Rectal smooth muscle tissue (tissue), 1 donor: ENCODE measurements at regions not wholly inside any gene's neighbourhood (a gene's known extent, or its start where the extent isn't known, plus 50 kb on each side); places are given as distances from the start of the nearest gene placed in this dataset.

ENCODE experiments used
- H3K27ac ChIP-seq: one replicate; pipeline ENCODE4 v1.7.0; 2013; ENCODE audit warnings: low read depth, low read length, inconsistent platforms
- H3K27me3 ChIP-seq: one replicate; pipeline ENCODE4 v1.7.0; 2013; ENCODE audit warnings: low read length; ENCODE audit not compliant: control insufficient read depth, insufficient read depth
- H3K36me3 ChIP-seq: one replicate; pipeline ENCODE4 v1.7.0; 2013; ENCODE audit warnings: low read length; ENCODE audit not compliant: control insufficient read depth, insufficient read depth
- H3K4me1 ChIP-seq: one replicate; pipeline ENCODE4 v1.7.0; 2013; ENCODE audit warnings: low read length; ENCODE audit not compliant: control insufficient read depth, insufficient read depth
- H3K4me3 ChIP-seq: one replicate; pipeline ENCODE4 v1.7.0; 2013; ENCODE audit warnings: low read length
- H3K9ac ChIP-seq: one replicate; pipeline ENCODE4 v1.7.0; 2013; ENCODE audit warnings: low read length

DNA sequence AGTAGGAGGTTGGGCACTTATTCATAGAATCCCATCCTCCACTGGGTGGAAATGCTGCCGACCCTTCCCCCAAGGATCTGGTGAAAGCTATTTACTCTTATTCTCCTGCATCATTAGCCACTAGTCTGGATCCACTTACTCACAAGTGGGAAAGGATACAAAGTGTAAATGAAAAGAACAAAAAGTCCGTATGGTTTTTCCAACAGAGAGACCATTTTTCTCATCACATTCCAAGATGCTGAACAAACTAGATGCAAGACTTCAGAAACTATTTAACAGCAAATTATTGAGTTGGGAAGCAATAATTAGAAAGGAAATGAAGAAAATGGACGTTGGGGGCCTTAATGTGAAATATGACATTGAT lies 242.4 kb upstream of the GLI3 start:
- no peaks in the 10 kb centered on the region for H3K36me3 ChIP-seq
- peak overlapping the region; percentile 75 for H3K27ac ChIP-seq
- H3K9ac ChIP-seq, result no peak overlapping the region
- H3K4me1 ChIP-seq, result peaks cover 10% of the 10 kb centered on the region
- H3K27me3 ChIP-seq, result no peaks in the 10 kb centered on the region
- no peak overlapping the region for H3K4me3 ChIP-seq

DNA sequence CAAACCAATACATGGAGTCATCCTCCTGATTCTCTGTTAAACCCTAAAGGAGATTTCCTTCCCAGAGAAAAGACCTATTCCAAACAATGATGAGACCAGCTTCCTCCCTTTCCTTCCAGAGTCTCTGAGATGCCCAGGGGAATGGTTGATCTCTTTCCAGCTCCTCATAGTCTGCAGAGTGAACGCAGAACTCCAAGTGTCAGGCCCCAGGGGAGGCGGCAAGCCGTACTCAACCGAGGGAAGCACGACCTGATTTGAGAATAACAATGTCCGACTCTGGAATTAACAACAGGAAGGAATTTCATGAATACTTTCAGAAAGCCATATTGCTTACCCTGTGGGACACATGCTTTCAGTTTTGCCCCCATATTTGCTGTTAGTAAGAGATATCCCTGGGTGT lies 241.7 kb upstream of the GLI3 start:
- Histone ChIP-seq H3K9ac (no peak overlapping the region), H3K4me1 (peaks cover 10% of the 10 kb centered on the region), H3K36me3 (no peaks in the 10 kb centered on the region), H3K27ac (no peak overlapping the region), H3K27me3 (no peaks in the 10 kb centered on the region), H3K4me3 (no peak overlapping the region)

GRCh38 chr7:42476255-42476654 lies 239.2 kb upstream of the GLI3 start:
- no peak overlapping the region for H3K9ac ChIP-seq
- H3K27me3 ChIP-seq, result no peaks in the 10 kb centered on the region
- no peak overlapping the region for H3K4me3 ChIP-seq

DNA sequence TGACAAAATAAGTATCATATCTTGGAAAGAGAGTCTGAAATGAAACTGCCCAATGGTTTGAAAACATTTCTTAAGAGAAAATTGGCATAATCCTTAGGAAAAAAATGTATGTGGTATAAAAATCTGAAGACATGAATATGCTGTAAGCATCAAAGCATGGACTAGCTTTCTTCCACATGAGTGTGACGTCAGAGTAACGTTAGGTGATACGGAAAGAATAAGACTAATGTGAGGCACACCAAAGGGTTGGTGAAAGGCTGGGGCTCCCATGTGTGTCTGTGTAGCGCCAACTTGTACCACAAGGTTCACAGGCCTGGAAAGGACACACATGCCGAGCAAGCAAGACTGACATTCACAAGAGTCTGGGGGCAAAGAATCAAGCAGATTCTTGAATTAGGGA lies 238.1 kb upstream of the GLI3 start:
- Histone ChIP-seq H3K36me3 (no peaks in the 10 kb centered on the region), H3K27me3 (no peaks in the 10 kb centered on the region), H3K4me3 (no peak overlapping the region), H3K4me1 (peaks cover 6% of the 10 kb centered on the region), H3K27ac (no peak overlapping the region), H3K9ac (no peak overlapping the region)

More at GRCh38 chr7:42476255-42476654, 239.2 kb upstream of the GLI3 start:
- no peaks in the 10 kb centered on the region for H3K36me3 ChIP-seq
- H3K4me1 ChIP-seq, result peaks cover 10% of the 10 kb centered on the region
- H3K27ac ChIP-seq, result no peak overlapping the region

GRCh38 chr7:42473099-42473498 lies 236.1 kb upstream of the GLI3 start:
- Histone ChIP-seq H3K4me3 (no peak overlapping the region), H3K27ac (no peak overlapping the region), H3K27me3 (no peaks in the 10 kb centered on the region), H3K4me1 (no peaks in the 10 kb centered on the region), H3K36me3 (no peaks in the 10 kb centered on the region), H3K9ac (no peak overlapping the region)

DNA sequence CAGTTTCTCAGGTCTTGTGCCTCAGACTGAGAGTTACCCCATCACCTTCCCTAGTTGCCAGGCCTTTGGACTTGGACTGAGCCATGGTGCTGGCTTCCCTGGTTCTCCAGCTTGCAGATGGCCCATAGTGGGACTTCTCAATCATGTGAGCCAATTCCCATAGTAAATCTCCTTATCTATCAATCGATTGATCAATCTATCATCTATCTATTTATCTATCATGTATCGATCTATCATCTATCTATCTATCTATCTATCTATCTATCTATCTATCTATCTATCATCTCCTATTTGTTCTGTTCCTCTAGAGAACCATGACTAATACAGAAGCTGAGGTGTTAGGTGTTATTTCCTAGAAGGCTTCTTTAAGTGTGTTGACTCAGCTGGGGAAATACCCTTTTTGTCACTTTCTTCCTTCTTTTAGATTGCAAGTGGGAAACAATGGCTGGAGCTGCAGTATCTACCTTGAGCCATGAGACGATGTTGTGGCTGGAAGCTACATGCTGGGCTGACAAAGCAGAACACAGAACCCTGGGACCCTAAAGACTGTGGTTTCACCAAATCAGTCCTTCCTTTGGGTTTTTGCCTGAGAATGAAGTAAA lies 234.7 kb upstream of the GLI3 start:
- H3K4me1 ChIP-seq, result no peaks in the 10 kb centered on the region
- H3K4me3 ChIP-seq, result no peak overlapping the region
- H3K9ac ChIP-seq, result no peak overlapping the region
- H3K27me3 ChIP-seq, result no peaks in the 10 kb centered on the region
- no peaks in the 10 kb centered on the region for H3K36me3 ChIP-seq
- H3K27ac ChIP-seq, result no peak overlapping the region

DNA sequence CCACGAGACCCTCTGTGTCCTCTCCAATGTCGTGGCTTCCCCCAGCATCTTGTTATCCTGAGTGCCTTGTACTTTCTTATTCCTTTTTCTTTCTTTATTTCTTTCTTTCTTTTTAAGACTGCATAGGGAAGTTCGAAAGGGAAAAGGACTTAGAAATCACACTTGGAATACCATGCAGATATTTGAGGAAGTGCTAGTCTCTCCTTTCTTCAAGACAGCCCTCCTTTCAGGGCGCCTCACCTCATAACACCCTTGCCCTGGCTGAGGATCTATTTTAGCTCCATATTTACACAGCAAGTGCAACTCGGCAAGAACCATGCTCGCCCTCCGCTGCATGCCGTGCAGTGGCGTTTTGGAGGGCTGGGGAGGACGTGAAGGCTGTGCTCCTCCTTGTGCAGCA lies 232.3 kb upstream of the GLI3 start:
- Histone ChIP-seq H3K4me1 (no peaks in the 10 kb centered on the region), H3K9ac (no peak overlapping the region), H3K4me3 (no peak overlapping the region), H3K27ac (no peak overlapping the region), H3K36me3 (no peaks in the 10 kb centered on the region), H3K27me3 (no peaks in the 10 kb centered on the region)

GRCh38 chr7:42468471-42468870 lies 231.5 kb upstream of the GLI3 start:
- no peak overlapping the region for H3K27ac ChIP-seq
- H3K9ac ChIP-seq, result no peak overlapping the region

GRCh38 chr7:42461537-42461936 lies 224.5 kb upstream of the GLI3 start:
- H3K4me3 ChIP-seq, result no peak overlapping the region
- no peaks in the 10 kb centered on the region for H3K36me3 ChIP-seq
- H3K27me3 ChIP-seq, result no peaks in the 10 kb centered on the region
- H3K9ac ChIP-seq, result no peak overlapping the region
- H3K27ac ChIP-seq, result no peak overlapping the region
- peaks cover 3% of the 10 kb centered on the region for H3K4me1 ChIP-seq

More at GRCh38 chr7:42468471-42468870, 231.5 kb upstream of the GLI3 start:
- Histone ChIP-seq H3K4me1 (no peaks in the 10 kb centered on the region), H3K27me3 (no peaks in the 10 kb centered on the region), H3K36me3 (no peaks in the 10 kb centered on the region), H3K4me3 (no peak overlapping the region)

DNA sequence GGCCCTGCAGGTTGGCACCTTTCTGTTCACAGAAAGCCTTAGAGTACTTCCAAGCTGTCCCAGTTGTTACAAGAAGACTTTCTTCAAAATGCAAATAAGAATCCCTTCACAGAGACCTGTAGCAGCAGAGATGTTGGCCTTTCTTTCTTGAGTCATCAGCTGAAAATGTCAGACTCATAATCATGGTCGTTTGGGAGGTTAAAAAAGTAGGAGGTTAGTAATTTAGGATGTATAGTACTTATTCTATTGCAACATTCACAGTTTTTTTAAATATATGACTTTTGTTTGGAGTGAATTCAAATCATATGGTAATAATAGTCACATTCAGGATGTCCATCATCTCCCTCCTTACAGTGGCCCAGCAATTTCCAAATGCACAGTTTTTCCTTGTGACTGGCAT lies 223.9 kb upstream of the GLI3 start:
- H3K27me3 ChIP-seq, result no peaks in the 10 kb centered on the region
- no peak overlapping the region for H3K27ac ChIP-seq
- no peaks in the 10 kb centered on the region for H3K36me3 ChIP-seq
- no peak overlapping the region for H3K4me3 ChIP-seq
- peaks cover 3% of the 10 kb centered on the region for H3K4me1 ChIP-seq
- H3K9ac ChIP-seq, result no peak overlapping the region

DNA sequence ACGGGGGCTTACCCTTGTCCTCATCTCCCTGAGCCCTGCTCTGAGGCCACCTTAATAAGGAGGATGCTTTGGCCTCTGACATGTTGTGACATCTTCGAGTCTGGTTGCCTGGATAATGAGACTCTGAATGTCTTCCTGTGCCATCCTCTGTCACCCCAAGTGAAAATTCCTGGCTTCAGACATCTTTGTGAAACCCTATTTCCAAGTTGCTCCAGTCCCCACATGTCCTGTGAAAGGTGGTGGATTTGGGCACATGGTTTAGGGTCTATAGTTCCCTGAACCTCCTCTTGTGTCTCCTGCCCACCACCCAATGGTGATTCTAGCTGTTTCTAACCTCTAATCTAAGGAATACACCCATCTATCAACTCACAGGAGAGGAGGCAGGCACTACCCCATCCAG lies 223.1 kb upstream of the GLI3 start:
- no peak overlapping the region for H3K9ac ChIP-seq
- H3K36me3 ChIP-seq, result no peaks in the 10 kb centered on the region
- H3K4me3 ChIP-seq, result no peak overlapping the region
- no peak overlapping the region for H3K27ac ChIP-seq
- no peaks in the 10 kb centered on the region for H3K27me3 ChIP-seq
- H3K4me1 ChIP-seq, result peaks cover 3% of the 10 kb centered on the region

GRCh38 chr7:42457663-42458062 lies 220.7 kb upstream of the GLI3 start:
- no peak overlapping the region for H3K9ac ChIP-seq
- no peak overlapping the region for H3K4me3 ChIP-seq
- H3K36me3 ChIP-seq, result no peaks in the 10 kb centered on the region
- no peaks in the 10 kb centered on the region for H3K27me3 ChIP-seq
- peak overlapping the region; percentile 18 for H3K27ac ChIP-seq
- peaks cover 19% of the 10 kb centered on the region for H3K4me1 ChIP-seq

DNA sequence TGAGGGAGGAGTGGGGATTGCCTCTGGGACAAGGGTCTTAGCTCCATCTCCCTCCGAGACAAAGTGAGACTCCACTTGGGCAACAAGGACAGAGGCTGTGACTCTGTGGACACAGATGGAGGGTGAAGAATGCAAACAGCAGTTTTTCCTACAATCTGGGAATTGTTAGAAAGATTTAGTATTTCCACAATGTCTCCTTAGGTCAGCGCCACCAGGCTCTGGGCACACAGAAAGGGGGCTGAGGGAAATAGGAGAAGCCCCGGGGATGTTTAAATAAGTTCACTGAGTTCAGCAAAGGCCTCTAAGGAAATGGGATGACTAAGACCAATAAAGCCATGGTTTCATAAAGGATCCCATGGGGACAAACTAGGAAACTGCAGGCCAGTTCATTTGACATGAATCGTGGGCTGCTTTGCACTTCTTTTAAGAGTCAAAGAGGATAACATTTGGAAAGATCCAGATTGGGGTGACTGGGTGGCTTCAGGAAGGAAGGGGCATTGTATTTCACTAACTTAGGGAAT lies 219.8 kb upstream of the GLI3 start:
- no peaks in the 10 kb centered on the region for H3K27me3 ChIP-seq
- peak overlapping the region; percentile 33 for H3K27ac ChIP-seq
- H3K4me1 ChIP-seq, result peaks cover 19% of the 10 kb centered on the region
- H3K4me3 ChIP-seq, result no peak overlapping the region
- no peak overlapping the region for H3K9ac ChIP-seq
- no peaks in the 10 kb centered on the region for H3K36me3 ChIP-seq
